ENCODE measurements at regions not wholly inside any gene's neighbourhood (a gene's known extent, or its start where the extent isn't known, plus 50 kb on each side); places are given as distances from the start of the nearest gene placed in this dataset.

DNA sequence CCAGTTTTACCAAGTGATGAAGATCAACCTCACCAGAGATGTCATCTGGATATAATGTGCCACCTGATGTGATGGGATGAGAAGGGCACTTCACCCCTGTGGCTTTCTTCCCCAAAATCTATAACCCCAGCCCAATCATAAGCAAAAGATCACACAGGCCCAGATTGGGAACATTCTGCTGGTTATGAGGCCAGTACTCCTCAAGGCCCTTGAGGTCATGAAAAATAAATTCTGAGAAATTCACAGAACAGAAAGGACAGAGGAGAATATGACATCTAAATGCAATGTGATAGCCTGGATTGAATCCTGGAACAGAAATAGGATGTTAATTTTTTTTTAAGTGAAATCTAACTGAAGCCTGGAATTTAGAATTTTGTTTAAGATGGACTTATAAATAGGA, 243.5 kb downstream of the CBLN4 start:
- Histone ChIP-seq H3K27me3 (ENCODE audit: control insufficient read depth, insufficient read depth, low read length) (no peaks in the 10 kb centered on the region), H3K27ac (ENCODE audit: low read depth, low read length) (no peak overlapping the region), H3K9me3 (ENCODE audit: control insufficient read depth, insufficient read depth, low read length) (peaks cover 29% of the 10 kb centered on the region), H3K4me3 (ENCODE audit: low read depth, low read length) (no peak overlapping the region)
- ChIA-PET POLR2A (no interaction called here), CTCF (no interaction called here)
- no peak for DNase-seq (ENCODE audit: low read depth, low spot score)
- no peak for TF ChIP-seq CTCF (IDR thresholded peaks at IDR 0.05; ENCODE audit: low read depth, low read length)

DNA sequence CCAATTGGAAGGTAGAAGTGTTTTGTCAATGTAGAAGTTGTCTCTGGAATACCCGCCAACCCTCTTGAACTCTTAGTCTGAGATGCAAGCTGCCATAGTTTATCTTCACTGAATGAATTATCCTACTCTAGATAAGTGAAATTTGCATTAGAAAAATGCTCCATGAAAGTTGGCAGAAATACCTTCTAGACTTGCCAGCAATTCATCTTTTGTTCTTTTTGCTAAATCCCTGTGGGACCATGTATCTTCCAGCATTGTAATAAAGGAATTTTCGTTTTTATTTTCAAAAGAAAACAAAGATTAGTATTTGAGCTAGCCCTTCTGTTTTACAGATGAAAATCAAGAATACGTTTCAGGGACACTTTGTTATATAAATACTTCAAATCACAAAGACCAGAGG, 244.2 kb downstream of the CBLN4 start:
- no peak for TF ChIP-seq CTCF (IDR thresholded peaks at IDR 0.05; ENCODE audit: low read depth, low read length)
- DNase-seq (ENCODE audit: low read depth, low spot score), result no peak
- POLR2A ChIA-PET, result no interaction called here
- no peak overlapping the region for H3K4me3 ChIP-seq (ENCODE audit: low read depth, low read length)
- no peak overlapping the region for H3K27ac ChIP-seq (ENCODE audit: low read depth, low read length)
- CTCF ChIA-PET, result no interaction called here
- no peaks in the 10 kb centered on the region for H3K27me3 ChIP-seq (ENCODE audit: control insufficient read depth, insufficient read depth, low read length)
- H3K9me3 ChIP-seq (ENCODE audit: control insufficient read depth, insufficient read depth, low read length), result peaks cover 29% of the 10 kb centered on the region

- ChIA-PET POLR2A (no interaction called here), CTCF (no interaction called here)
- TF ChIP-seq CTCF (IDR thresholded peaks at IDR 0.05; ENCODE audit: low read depth, low read length), result no peak
- no peak overlapping the region for H3K27ac ChIP-seq (ENCODE audit: low read depth, low read length)
- H3K27me3 ChIP-seq (ENCODE audit: control insufficient read depth, insufficient read depth, low read length), result no peaks in the 10 kb centered on the region
- H3K9me3 ChIP-seq (ENCODE audit: control insufficient read depth, insufficient read depth, low read length), result peaks cover 26% of the 10 kb centered on the region
- no peak overlapping the region for H3K4me3 ChIP-seq (ENCODE audit: low read depth, low read length)
- DNase-seq (ENCODE audit: low read depth, low spot score), result no peak
These were observed 244.7 kb downstream of the CBLN4 start for GRCh38 chr20:55760586-55760985.

DNA sequence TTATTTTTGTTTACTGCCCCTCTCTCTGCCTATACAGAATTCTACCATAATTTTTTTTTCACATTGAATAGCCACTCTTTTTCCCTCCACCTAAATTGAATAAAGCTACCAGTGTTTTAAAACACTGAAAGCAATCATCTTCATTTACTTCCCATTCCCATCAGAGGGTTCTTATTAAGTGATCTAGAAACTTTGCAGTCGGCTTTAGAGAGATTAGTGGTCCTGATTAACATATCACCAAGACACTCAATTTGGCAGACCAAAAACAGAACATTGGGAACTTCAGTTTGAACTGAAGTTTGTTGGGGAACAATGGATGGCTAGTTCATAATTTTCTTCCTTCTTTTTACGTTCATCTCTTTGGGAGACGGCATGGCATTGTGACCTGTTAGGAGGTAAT, 249.5 kb downstream of the CBLN4 start:
- POLR2A ChIA-PET, result no interaction called here
- Histone ChIP-seq H3K27me3 (ENCODE audit: control insufficient read depth, insufficient read depth, low read length) (no peaks in the 10 kb centered on the region), H3K4me3 (ENCODE audit: low read depth, low read length) (no peak overlapping the region), H3K27ac (ENCODE audit: low read depth, low read length) (no peak overlapping the region), H3K9me3 (ENCODE audit: control insufficient read depth, insufficient read depth, low read length) (peaks cover 15% of the 10 kb centered on the region)
- CTCF ChIA-PET, result no interaction called here
- DNase-seq (ENCODE audit: low read depth, low spot score), result no peak
- no peak for TF ChIP-seq CTCF (IDR thresholded peaks at IDR 0.05; ENCODE audit: low read depth, low read length)

- TF ChIP-seq CTCF (IDR thresholded peaks at IDR 0.05; ENCODE audit: low read depth, low read length), result no peak
- Histone ChIP-seq H3K27me3 (ENCODE audit: control insufficient read depth, insufficient read depth, low read length) (no peaks in the 10 kb centered on the region), H3K27ac (ENCODE audit: low read depth, low read length) (no peak overlapping the region), H3K9me3 (ENCODE audit: control insufficient read depth, insufficient read depth, low read length) (peaks cover 13% of the 10 kb centered on the region), H3K4me3 (ENCODE audit: low read depth, low read length) (no peak overlapping the region)
- no peak for DNase-seq (ENCODE audit: low read depth, low spot score)
- CTCF ChIA-PET, result no interaction called here
- POLR2A ChIA-PET, result no interaction called here
These were observed 249.9 kb downstream of the CBLN4 start for GRCh38 chr20:55755411-55755810.

Measured in AG04450 (cell line).